ENCODE measurements at regions not wholly inside any gene's neighbourhood (a gene's known extent, or its start where the extent isn't known, plus 50 kb on each side); places are given as distances from the start of the nearest gene placed in this dataset.

DNA sequence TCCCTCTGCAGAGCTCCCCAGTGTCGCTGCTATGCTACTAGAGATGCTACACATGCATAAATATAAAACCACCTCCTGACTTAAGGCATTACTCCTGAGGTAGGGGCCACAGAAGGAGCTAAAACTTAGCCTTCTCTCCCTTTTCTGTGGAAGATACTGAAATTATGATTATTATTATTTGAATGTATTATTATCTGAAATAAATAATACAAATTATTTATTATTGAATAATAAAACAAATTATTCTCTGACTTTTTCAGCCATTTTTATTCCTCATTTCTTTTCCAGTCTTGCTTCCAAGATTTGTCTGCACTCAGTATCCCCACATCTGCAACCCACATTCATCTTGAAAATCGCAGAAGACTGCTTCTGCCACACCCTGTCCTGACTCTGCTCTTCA is 414.9 kb upstream of the ACO1 start:
- no peak overlapping the region for H3K9ac ChIP-seq (ENCODE audit: low read length)
- ChIA-PET POLR2A (no interaction called here), RAD21 (ENCODE audit: low non-redundant PET in 1 of 2, low total read pairs in 2 of 2, uncharacterized antibody in 2 of 2, unreplicated experiment in 2 of 2) (no interaction called here), CTCF (no interaction called here)
- no peaks in the 10 kb centered on the region for H3K4me1 ChIP-seq (ENCODE audit: control insufficient read depth in 1 of 2, insufficient read depth in 2 of 2, low read length in 2 of 2)
- H4K20me1 ChIP-seq (ENCODE audit: insufficient read depth) = no peaks in the 10 kb centered on the region
- DNase-seq (ENCODE audit: low read depth, low spot score) (no peak), ATAC-seq (no peak)
- H3K27me3 ChIP-seq (ENCODE audit: insufficient read depth, low read length) = no peaks in the 10 kb centered on the region
- no peaks in the 10 kb centered on the region for H3K9me2 ChIP-seq (ENCODE audit: insufficient read depth)
- H3K4me2 ChIP-seq (ENCODE audit: low read length) = no peak overlapping the region
- H2AFZ ChIP-seq (ENCODE audit: low read depth, low read length, poor library complexity, severe bottlenecking) = no peak overlapping the region
- H3K36me3 ChIP-seq (ENCODE audit: control insufficient read depth in 1 of 2, insufficient read depth in 2 of 2, low read length in 2 of 2) = no peaks in the 10 kb centered on the region
- H3K4me3 ChIP-seq (replicated peaks in 1 of 2; ENCODE audit: low read depth in 1 of 2, low read length in 2 of 2) = no peak overlapping the region
- BruUV-seq (replicated peaks) = no TSS peak
- no peaks in the 10 kb centered on the region for H3K9me3 ChIP-seq (ENCODE audit: control insufficient read depth in 1 of 2, insufficient read depth in 1 of 2, low read depth in 1 of 2, low read length in 2 of 2)
- H3K27ac ChIP-seq (ENCODE audit: low read depth, low read length) = no peak overlapping the region
- TF ChIP-seq EGR1 (IDR thresholded peaks at IDR 0.05; ENCODE audit: low read depth) (no peak), ZFX (IDR thresholded peaks at IDR 0.05) (no peak), CBX3 (IDR thresholded peaks at IDR 0.05; ENCODE audit: low read depth) (no peak), ZNF274 (IDR thresholded peaks at IDR 0.05; ENCODE audit: low read depth, low read length) (no peak), EZH2phosphoT487 (IDR thresholded peaks at IDR 0.05; ENCODE audit: borderline replicate concordance) (no peak), SP1 (IDR thresholded peaks at IDR 0.05; ENCODE audit: low read depth) (no peak), EZH2 (IDR thresholded peaks at IDR 0.05) (no peak), ELF1 (IDR thresholded peaks at IDR 0.05; ENCODE audit: borderline replicate concordance, low read depth) (no peak), JUND (IDR thresholded peaks at IDR 0.05) (no peak)
- TF ChIP-seq, protein P1, sequence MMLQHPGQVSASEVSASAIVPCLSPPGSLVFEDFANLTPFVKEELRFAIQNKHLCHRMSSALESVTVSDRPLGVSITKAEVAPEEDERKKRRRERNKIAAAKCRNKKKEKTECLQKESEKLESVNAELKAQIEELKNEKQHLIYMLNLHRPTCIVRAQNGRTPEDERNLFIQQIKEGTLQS (IDR thresholded peaks at IDR 0.05) = no peak
- TF ChIP-seq, protein P2, sequence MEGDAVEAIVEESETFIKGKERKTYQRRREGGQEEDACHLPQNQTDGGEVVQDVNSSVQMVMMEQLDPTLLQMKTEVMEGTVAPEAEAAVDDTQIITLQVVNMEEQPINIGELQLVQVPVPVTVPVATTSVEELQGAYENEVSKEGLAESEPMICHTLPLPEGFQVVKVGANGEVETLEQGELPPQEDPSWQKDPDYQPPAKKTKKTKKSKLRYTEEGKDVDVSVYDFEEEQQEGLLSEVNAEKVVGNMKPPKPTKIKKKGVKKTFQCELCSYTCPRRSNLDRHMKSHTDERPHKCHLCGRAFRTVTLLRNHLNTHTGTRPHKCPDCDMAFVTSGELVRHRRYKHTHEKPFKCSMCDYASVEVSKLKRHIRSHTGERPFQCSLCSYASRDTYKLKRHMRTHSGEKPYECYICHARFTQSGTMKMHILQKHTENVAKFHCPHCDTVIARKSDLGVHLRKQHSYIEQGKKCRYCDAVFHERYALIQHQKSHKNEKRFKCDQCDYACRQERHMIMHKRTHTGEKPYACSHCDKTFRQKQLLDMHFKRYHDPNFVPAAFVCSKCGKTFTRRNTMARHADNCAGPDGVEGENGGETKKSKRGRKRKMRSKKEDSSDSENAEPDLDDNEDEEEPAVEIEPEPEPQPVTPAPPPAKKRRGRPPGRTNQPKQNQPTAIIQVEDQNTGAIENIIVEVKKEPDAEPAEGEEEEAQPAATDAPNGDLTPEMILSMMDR (IDR thresholded peaks at IDR 0.05 in 2 of 3, conservative IDR thresholded peaks at IDR 0.05 in 1 of 3; ENCODE audit: borderline replicate concordance in 1 of 3, insufficient read depth in 1 of 3, low read depth in 2 of 3, low read length in 2 of 3) = no peak
- intact Hi-C loops (cut with micrococcal nuclease) = no loop called here
- no peaks in the 10 kb centered on the region for H3K79me2 ChIP-seq (ENCODE audit: insufficient read depth, low read length)
